CD14-positive monocyte (primary cell): ENCODE measurements at regions not wholly inside any gene's neighbourhood (a gene's known extent, or its start where the extent isn't known, plus 50 kb on each side); places are given as distances from the start of the nearest gene placed in this dataset.

Experiments
- DNase-seq, 3 donors: peaks; one replicate each; pipeline ENCODE4 v3.0.0-alpha.2; 2011 to 2022
- H2AFZ ChIP-seq: 2 replicates; pipeline ENCODE4 v1.6.0; 2012; ENCODE audit warnings: mild to moderate bottlenecking, low read depth, low read length, inconsistent platforms; ENCODE audit not compliant: insufficient read depth, poor library complexity, severe bottlenecking
- H3K27ac ChIP-seq, 2 donors: 1 replicate in 1 of 2; 2 replicates in 1 of 2; pipeline ENCODE4 v1.5.1; 2012 to 2013; ENCODE audit warnings: low read length in 2 of 2, control low read depth in 1 of 2, inconsistent platforms in 1 of 2, low read depth in 1 of 2, mild to moderate bottlenecking in 1 of 2
- H3K27me3 ChIP-seq, 2 donors: one replicate each; pipeline versions ENCODE4 v1.6.0 to v1.6.1; 2011 to 2013; ENCODE audit warnings: low read length in 2 of 2; ENCODE audit not compliant: control insufficient read depth in 2 of 2, insufficient read depth in 2 of 2
- H3K36me3 ChIP-seq, 2 donors: replicated peaks in 1 of 2; 1 replicate in 1 of 2; 2 replicates in 1 of 2; pipeline versions ENCODE4 v1.5.1 to v1.6.1; 2012 to 2013; ENCODE audit warnings: low read length in 2 of 2, control low read depth in 1 of 2, inconsistent platforms in 1 of 2, mild to moderate bottlenecking in 1 of 2; ENCODE audit not compliant: insufficient read depth in 2 of 2, control insufficient read depth in 1 of 2
- H3K4me1 ChIP-seq, 2 donors: 1 replicate in 1 of 2; 2 replicates in 1 of 2; pipeline versions ENCODE4 v1.5.1 to v1.6.1; 2012 to 2013; ENCODE audit warnings: low read length in 2 of 2, control low read depth in 1 of 2, inconsistent platforms in 1 of 2, mild to moderate bottlenecking in 1 of 2, moderate library complexity in 1 of 2; ENCODE audit not compliant: insufficient read depth in 2 of 2, control insufficient read depth in 1 of 2
- H3K4me2 ChIP-seq: replicated peaks from 2 replicates; pipeline ENCODE3; 2012; ENCODE audit warnings: low read length, moderate library complexity, mild to moderate bottlenecking; ENCODE audit not compliant: poor library complexity, severe bottlenecking; ENCODE audit errors: extremely low read depth
- H3K4me3 ChIP-seq, 3 experiments: fragments of 200-600 bp in 1 of 3; sonication (generic) in 1 of 3; replicated peaks in 1 of 3; 1 replicate in 2 of 3; 2 replicates in 1 of 3; pipeline ENCODE4 v1.5.1; 2011 to 2013; ENCODE audit warnings: low read length in 3 of 3, mild to moderate bottlenecking in 3 of 3, control low read depth in 2 of 3, low read depth in 2 of 3, inconsistent platforms in 1 of 3, moderate library complexity in 1 of 3
- H3K79me2 ChIP-seq: 2 replicates; pipeline ENCODE4 v1.6.0; 2012; ENCODE audit warnings: mild to moderate bottlenecking, control low read depth, inconsistent platforms, low read length, moderate library complexity; ENCODE audit not compliant: insufficient read depth
- H3K9ac ChIP-seq: 2 replicates; pipeline ENCODE4 v1.6.0; 2017; ENCODE audit warnings: low read length, mild to moderate bottlenecking; ENCODE audit not compliant: insufficient read depth, poor library complexity, severe bottlenecking
- H3K9me3 ChIP-seq, 2 donors: replicated peaks in 1 of 2; 1 replicate in 1 of 2; 2 replicates in 1 of 2; pipeline versions ENCODE4 v1.5.1 to v1.6.1; 2012 to 2013; ENCODE audit warnings: low read length in 2 of 2, control low read depth in 1 of 2; ENCODE audit not compliant: control insufficient read depth in 1 of 2, insufficient read depth in 1 of 2
- H4K20me1 ChIP-seq: 2 replicates; pipeline ENCODE4 v1.6.0; 2012; ENCODE audit warnings: mild to moderate bottlenecking, low read length, control low read depth, moderate library complexity; ENCODE audit not compliant: insufficient read depth
- H3K27ac Mint-ChIP-seq, 7 donors: one replicate each; pipeline ENCODE4 v1.8.0; 2020; ENCODE audit warnings: mild to moderate bottlenecking in 7 of 7, mixed read lengths in 7 of 7, moderate library complexity in 6 of 7, inconsistent platforms in 2 of 7
- H3K27me3 Mint-ChIP-seq, 3 donors: one replicate each; pipeline ENCODE4 v1.8.0; 2021 to 2022; ENCODE audit warnings: low read depth in 3 of 3, mild to moderate bottlenecking in 3 of 3, mixed read lengths in 3 of 3, moderate library complexity in 3 of 3, inconsistent platforms in 1 of 3
- H3K36me3 Mint-ChIP-seq, 2 donors: one replicate each; pipeline ENCODE4 v1.8.0; 2020; ENCODE audit warnings: mixed read lengths in 2 of 2, inconsistent platforms in 1 of 2, mild to moderate bottlenecking in 1 of 2
- H3K4me1 Mint-ChIP-seq: one replicate; pipeline ENCODE4 v1.8.0; 2020; ENCODE audit warnings: mild to moderate bottlenecking, mixed read lengths
- H3K4me3 Mint-ChIP-seq, 2 donors: one replicate each; pipeline ENCODE4 v1.8.0; 2020; ENCODE audit warnings: mild to moderate bottlenecking in 2 of 2, mixed read lengths in 2 of 2, moderate library complexity in 1 of 2
- H3K9me3 Mint-ChIP-seq, 7 donors: one replicate each; pipeline ENCODE4 v1.8.0; 2020 to 2022; ENCODE audit warnings: mixed read lengths in 7 of 7, mild to moderate bottlenecking in 6 of 7, moderate library complexity in 6 of 7, inconsistent platforms in 2 of 7
- CTCF ChIP-seq: fragments of 200-600 bp; IDR thresholded peaks from one replicate; pipeline ENCODE4 v1.8.0; 2022; ENCODE audit warnings: antibody characterized with exemption, mild to moderate bottlenecking
- WGBS: methylation state at CpG from one replicate; pipeline ENCODE4 v1.1.5; 2013; ENCODE audit warnings: missing lambda C conversion rate; ENCODE audit not compliant: insufficient coverage; 5-methylcytosine and 5-hydroxymethylcytosine counted together
- intact Hi-C, 2 donors: fragments of 100-400 bp; cut with micrococcal nuclease; formaldehyde crosslinking; loops; one replicate each; pipeline versions ENCODE4 v1.15.0 to v1.15.1; 2023

GRCh38 chr11:135019343-135019871 is 607.4 kb upstream of the B3GAT1 start:
- H3K4me3 Mint-ChIP-seq, result no peak overlapping the region

GRCh38 chr11:135017296-135017695 is 605.3 kb upstream of the B3GAT1 start:
- Mint-ChIP-seq H3K27ac (no peak overlapping the region), H3K36me3 (no peaks in the 10 kb centered on the region), H3K4me3 (no peak overlapping the region), H3K27me3 (peaks cover 2 to 3% (median 3%) of the 10 kb centered on the region in 3 donors), H3K9me3 (peaks cover 4 to 23% (median 10%) of the 10 kb centered on the region in 7 donors), H3K4me1 (no peaks in the 10 kb centered on the region)
- H2AFZ ChIP-seq, result no peak overlapping the region
- no peaks in the 10 kb centered on the region for H3K79me2 ChIP-seq
- H3K9ac ChIP-seq, result no peak overlapping the region
- H3K4me1 ChIP-seq, result no peaks in the 10 kb centered on the region
- no peak overlapping the region for H3K4me3 ChIP-seq
- no peak for DNase-seq
- H4K20me1 ChIP-seq, result no peaks in the 10 kb centered on the region
- intact Hi-C loops, result no loop called here
- no peak overlapping the region for H3K27ac ChIP-seq
- H3K4me2 ChIP-seq, result no peak overlapping the region
- H3K27me3 ChIP-seq, result no peaks in the 10 kb centered on the region
- H3K36me3 ChIP-seq, result no peaks in the 10 kb centered on the region
- no peaks in the 10 kb centered on the region for H3K9me3 ChIP-seq
- TF ChIP-seq CTCF, result no peak
- 93% methylated on average over 2 of the region's 4 CpGs for WGBS

More at GRCh38 chr11:135019343-135019871, 607.4 kb upstream of the B3GAT1 start:
- H3K36me3 ChIP-seq, result no peaks in the 10 kb centered on the region
- Mint-ChIP-seq H3K9me3 (peaks cover 0 to 19% (median 5%) of the 10 kb centered on the region in 7 donors), H3K36me3 (no peaks in the 10 kb centered on the region), H3K27ac (no peak overlapping the region), H3K27me3 (peaks cover 0 to 3% (median 3%) of the 10 kb centered on the region in 3 donors), H3K4me1 (no peaks in the 10 kb centered on the region)
- H4K20me1 ChIP-seq, result no peaks in the 10 kb centered on the region
- DNase-seq, result no peak
- H3K9me3 ChIP-seq, result no peaks in the 10 kb centered on the region
- H3K9ac ChIP-seq, result no peak overlapping the region
- H3K4me3 ChIP-seq, result no peak overlapping the region
- no peaks in the 10 kb centered on the region for H3K27me3 ChIP-seq
- intact Hi-C loops, result no loop called here
- H3K27ac ChIP-seq, result no peak overlapping the region
- H2AFZ ChIP-seq, result no peak overlapping the region
- WGBS, result 88% methylated on average over 4 of the region's 8 CpGs
- TF ChIP-seq CTCF, result no peak
- H3K4me2 ChIP-seq, result no peak overlapping the region
- H3K79me2 ChIP-seq, result no peaks in the 10 kb centered on the region
- no peaks in the 10 kb centered on the region for H3K4me1 ChIP-seq
